Body of pancreas (tissue), 4 donors: ENCODE measurements at regions not wholly inside any gene's neighbourhood (a gene's known extent, or its start where the extent isn't known, plus 50 kb on each side); places are given as distances from the start of the nearest gene placed in this dataset.

Experiments
- CTCF ChIP-seq, 7 experiments: fragments of 450-650 bp in 4 of 7; fragments of 200-600 bp in 3 of 7; sonication (generic) in 3 of 7; IDR thresholded peaks; one replicate each; pipeline ENCODE4 v1.5.1; 2016 to 2019; ENCODE audit warnings: antibody characterized with exemption in 7 of 7
- POLR2A ChIP-seq, 3 donors: fragments of 450-650 bp; IDR thresholded peaks; one replicate each; pipeline ENCODE4 v1.6.1; 2016; ENCODE audit warnings: antibody characterized with exemption in 3 of 3, mild to moderate bottlenecking in 2 of 3

- TF ChIP-seq CTCF (IDR thresholded peaks at IDR 0.05) (no peak), POLR2A (IDR thresholded peaks at IDR 0.05) (no peak)
These were observed 1004.0 kb downstream of the ANKRD7 start for GRCh38 chr7:119228482-119228881.
